Mesothelial cell of epicardium (in vitro differentiated cells): ENCODE measurements at regions not wholly inside any gene's neighbourhood (a gene's known extent, or its start where the extent isn't known, plus 50 kb on each side); places are given as distances from the start of the nearest gene placed in this dataset.

Experiments
- DNase-seq, 2 experiments: peaks; one replicate each; pipeline ENCODE4 v3.0.0; 2021; ENCODE audit warnings: low spot score in 2 of 2; ENCODE audit not compliant: unreplicated experiment in 2 of 2
- H3K27ac Mint-ChIP-seq: 2 replicates; pipeline ENCODE4 v1.8.0; 2021; ENCODE audit warnings: mixed read lengths
- H3K27me3 Mint-ChIP-seq: 2 replicates; pipeline ENCODE4 v1.8.0; 2021; ENCODE audit warnings: low read depth, mixed read lengths
- H3K36me3 Mint-ChIP-seq: 2 replicates; pipeline ENCODE4 v1.8.0; 2021; ENCODE audit warnings: mixed read lengths
- H3K4me1 Mint-ChIP-seq: 2 replicates; pipeline ENCODE4 v1.8.0; 2021; ENCODE audit warnings: mixed read lengths
- H3K4me3 Mint-ChIP-seq: 2 replicates; pipeline ENCODE4 v1.8.0; 2021; ENCODE audit warnings: mild to moderate bottlenecking, moderate library complexity, mixed read lengths
- H3K9me3 Mint-ChIP-seq: 2 replicates; pipeline ENCODE4 v1.8.0; 2021; ENCODE audit warnings: mixed read lengths
- CTCF ChIP-seq: fragments of 200-600 bp; sonication (generic); IDR thresholded peaks from one replicate; pipeline ENCODE4 v1.5.0; 2021; ENCODE audit warnings: antibody characterized with exemption; ENCODE audit not compliant: unreplicated experiment

DNA sequence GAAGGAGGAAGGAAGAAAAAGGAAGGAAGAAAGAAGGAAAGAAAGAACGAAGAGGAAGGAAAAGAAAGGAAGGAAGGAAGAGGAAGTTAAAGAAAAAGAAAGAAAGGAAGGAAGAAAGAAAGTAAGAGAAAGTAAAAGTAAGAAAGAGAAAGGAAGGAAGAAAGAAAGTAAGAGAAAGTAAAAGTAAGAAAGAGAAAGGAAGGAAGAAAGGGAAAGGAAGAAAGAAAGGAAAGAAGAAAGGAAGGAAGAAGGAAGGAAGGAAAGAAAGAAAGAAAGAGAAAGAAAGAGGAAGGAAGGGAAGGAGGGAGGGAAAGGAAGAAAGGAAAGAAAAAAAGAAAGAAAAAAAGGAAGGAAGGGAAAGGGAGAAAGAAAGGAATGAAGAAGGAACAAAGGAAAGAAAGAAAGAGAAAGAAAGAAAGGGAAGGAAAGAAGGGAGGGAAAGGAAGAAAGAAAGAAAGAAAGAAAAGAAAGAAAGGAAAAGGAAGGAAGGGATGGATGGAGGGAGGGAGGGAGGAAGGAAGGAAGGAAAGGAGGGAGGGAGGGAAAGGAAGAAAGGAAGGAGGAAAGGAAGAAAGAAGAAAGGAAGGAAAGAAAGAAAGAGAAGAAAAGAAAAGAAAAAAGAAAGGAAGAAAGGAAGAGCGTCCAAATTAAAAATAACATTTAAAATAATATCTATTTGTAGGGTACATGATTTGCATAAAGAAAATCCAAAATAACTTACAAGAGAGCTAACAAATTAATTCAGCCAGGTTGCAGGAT lies 827.9 kb downstream of the TSN start:
- no peaks in the 10 kb centered on the region for H3K36me3 Mint-ChIP-seq

GRCh38 chr2:122590524-122590923 lies 835.1 kb downstream of the TSN start:
- no peak for TF ChIP-seq CTCF

More for the DNA sequence above, 827.9 kb downstream of the TSN start:
- peaks cover 25% of the 10 kb centered on the region for H3K9me3 Mint-ChIP-seq
- H3K4me1 Mint-ChIP-seq: no peaks in the 10 kb centered on the region
- no peak overlapping the region for H3K27ac Mint-ChIP-seq
- H3K4me3 Mint-ChIP-seq: no peak overlapping the region
- no peaks in the 10 kb centered on the region for H3K27me3 Mint-ChIP-seq
- no peak for TF ChIP-seq CTCF
- no peak for DNase-seq

GRCh38 chr2:122595065-122595464 lies 839.6 kb downstream of the TSN start:
- no peak overlapping the region for H3K4me3 Mint-ChIP-seq
- peaks cover 3% of the 10 kb centered on the region for H3K4me1 Mint-ChIP-seq
- no peaks in the 10 kb centered on the region for H3K27me3 Mint-ChIP-seq
- no peak for TF ChIP-seq CTCF
- no peak overlapping the region for H3K27ac Mint-ChIP-seq
- DNase-seq: no peak
- H3K36me3 Mint-ChIP-seq: no peaks in the 10 kb centered on the region
- H3K9me3 Mint-ChIP-seq: peaks cover 10% of the 10 kb centered on the region

More at GRCh38 chr2:122590524-122590923, 835.1 kb downstream of the TSN start:
- no peaks in the 10 kb centered on the region for H3K27me3 Mint-ChIP-seq
- no peaks in the 10 kb centered on the region for H3K4me1 Mint-ChIP-seq
- H3K4me3 Mint-ChIP-seq: no peak overlapping the region
- no peak for DNase-seq
- H3K27ac Mint-ChIP-seq: no peak overlapping the region
- no peaks in the 10 kb centered on the region for H3K36me3 Mint-ChIP-seq
- peaks cover 23% of the 10 kb centered on the region for H3K9me3 Mint-ChIP-seq

- Mint-ChIP-seq H3K36me3 (no peaks in the 10 kb centered on the region), H3K27ac (no peak overlapping the region), H3K9me3 (peaks cover 10% of the 10 kb centered on the region), H3K4me3 (no peak overlapping the region), H3K27me3 (no peaks in the 10 kb centered on the region), H3K4me1 (peaks cover 3% of the 10 kb centered on the region)
- no peak for TF ChIP-seq CTCF
- no peak for DNase-seq
Observed at GRCh38 chr2:122596598-122596997, 841.1 kb downstream of the TSN start.

- Mint-ChIP-seq H3K27me3 (no peaks in the 10 kb centered on the region), H3K27ac (no peak overlapping the region), H3K4me1 (peaks cover 3% of the 10 kb centered on the region), H3K36me3 (no peaks in the 10 kb centered on the region), H3K9me3 (peaks cover 4% of the 10 kb centered on the region), H3K4me3 (no peak overlapping the region)
- DNase-seq: no peak
- TF ChIP-seq CTCF: no peak
Observed at GRCh38 chr2:122598784-122599183, 843.3 kb downstream of the TSN start.
